Ovary (tissue), 7 donors: ENCODE measurements at regions not wholly inside any gene's neighbourhood (a gene's known extent, or its start where the extent isn't known, plus 50 kb on each side); places are given as distances from the start of the nearest gene placed in this dataset.

ENCODE experiments used
- DNase-seq, 5 donors: peaks; one replicate each; pipeline ENCODE4 v3.0.0-alpha.2; 2019 to 2020
- H3K27ac ChIP-seq, 2 donors: fragments of 200-600 bp; one replicate each; pipeline versions ENCODE4 v1.5.1 to v1.8.0; 2019 to 2022
- H3K27me3 ChIP-seq: fragments of 200-600 bp; one replicate; pipeline ENCODE4 v1.8.0; 2022
- H3K36me3 ChIP-seq: fragments of 200-600 bp; sonication (generic); one replicate; pipeline ENCODE4 v1.5.1; 2019
- H3K4me1 ChIP-seq: one replicate; pipeline ENCODE4 v1.8.1; 2013; ENCODE audit warnings: mild to moderate bottlenecking, moderate library complexity; ENCODE audit not compliant: insufficient read depth
- H3K4me3 ChIP-seq: fragments of 200-600 bp; sonication (generic); one replicate; pipeline ENCODE4 v1.5.1; 2017
- H3K9me3 ChIP-seq, 2 donors: fragments of 200-600 bp in 1 of 2; sonication (generic) in 1 of 2; one replicate each; pipeline versions ENCODE4 v1.5.1 to v1.8.1; 2013 to 2019; ENCODE audit warnings: mild to moderate bottlenecking in 1 of 2, moderate library complexity in 1 of 2
- CTCF ChIP-seq, 3 donors: fragments of 450-650 bp in 2 of 3; fragments of 200-600 bp in 1 of 3; IDR thresholded peaks; one replicate each; pipeline versions ENCODE4 v1.5.1 to v1.8.0; 2016 to 2022; ENCODE audit warnings: antibody characterized with exemption in 3 of 3, mild to moderate bottlenecking in 1 of 3
- EP300 ChIP-seq: sonication (generic); formaldehyde crosslinking; IDR thresholded peaks from one replicate; pipeline ENCODE4 v1.6.1; 2017; ENCODE audit warnings: antibody characterized with exemption
- POLR2A ChIP-seq: fragments of 450-650 bp; IDR thresholded peaks from one replicate; pipeline ENCODE4 v1.6.1; 2017; ENCODE audit warnings: antibody characterized with exemption, mild to moderate bottlenecking, moderate library complexity
- WGBS, 3 donors: extraction: QIAGEN DNeasy Blood & Tissue Kit in 1 of 3; methylation state at CpG; one replicate each; pipeline versions ENCODE4 v1.1.5 to v1.1.7; 2013 to 2017; 5-methylcytosine and 5-hydroxymethylcytosine counted together
- intact Hi-C, 4 donors: fragments of 100-400 bp; cut with DNase I; formaldehyde crosslinking; loops; one replicate each; pipeline versions ENCODE4 v1.11.0 to v1.15.1; 2022 to 2023
- donor health status: DM: no; HTN: no; CAD: no; lungs with moderate emphysema.
- donor health status: DM: no; HTN: no; CAD: no.
- donor health status: Bipolar disorder and iron deficiency.
- donor health status: DM: no; HTN: no; CAD: no.
- donor health status: DM: yes; HTN: yes; CAD: no.

GRCh38 chr18:29196307-29196706 is 1019.4 kb upstream of the CDH2 start:
- Histone ChIP-seq H3K9me3 (no peaks in the 10 kb centered on the region), H3K4me1 (no peaks in the 10 kb centered on the region), H3K27me3 (no peaks in the 10 kb centered on the region), H3K36me3 (no peaks in the 10 kb centered on the region), H3K4me3 (no peak overlapping the region), H3K27ac (no peak overlapping the region)
- DNase-seq, result no peak
- WGBS, 3 donors, result 95 to 98% (median 95%) methylated on average over 3 of the region's 3 CpGs
- no peak for TF ChIP-seq POLR2A
- no peak for TF ChIP-seq EP300
- no peak for TF ChIP-seq CTCF (IDR thresholded peaks at IDR 0.05)
- intact Hi-C loops, result no loop called here

GRCh38 chr18:29191263-29191662 is 1014.3 kb upstream of the CDH2 start:
- no peak overlapping the region for H3K4me3 ChIP-seq
- H3K36me3 ChIP-seq, result no peaks in the 10 kb centered on the region
- TF ChIP-seq POLR2A (no peak), EP300 (no peak), CTCF (IDR thresholded peaks at IDR 0.05) (no peak)
- no peak for DNase-seq
- intact Hi-C loops, result no loop called here
- H3K27ac ChIP-seq, result no peak overlapping the region
- H3K4me1 ChIP-seq, result no peaks in the 10 kb centered on the region
- WGBS, 3 donors, result 73 to 79% (median 75%) methylated on average over 3 of the region's 3 CpGs
- no peaks in the 10 kb centered on the region for H3K27me3 ChIP-seq
- H3K9me3 ChIP-seq, result no peaks in the 10 kb centered on the region

GRCh38 chr18:29188760-29189159 is 1011.8 kb upstream of the CDH2 start:
- Histone ChIP-seq H3K36me3 (no peaks in the 10 kb centered on the region), H3K27ac (no peak overlapping the region), H3K9me3 (no peaks in the 10 kb centered on the region), H3K4me1 (no peaks in the 10 kb centered on the region), H3K27me3 (no peaks in the 10 kb centered on the region), H3K4me3 (no peak overlapping the region)
- intact Hi-C loops, result no loop called here
- DNase-seq, result no peak
- TF ChIP-seq POLR2A (no peak), CTCF (IDR thresholded peaks at IDR 0.05) (no peak), EP300 (no peak)

GRCh38 chr18:29185801-29186200 is 1008.9 kb upstream of the CDH2 start:
- no peaks in the 10 kb centered on the region for H3K9me3 ChIP-seq
- no peak overlapping the region for H3K4me3 ChIP-seq
- TF ChIP-seq POLR2A (no peak), EP300 (no peak), CTCF (IDR thresholded peaks at IDR 0.05) (no peak)
- WGBS, 3 donors, result 70 to 78% (median 73%) methylated on average over 1 of the region's 1 CpG
- H3K4me1 ChIP-seq, result no peaks in the 10 kb centered on the region
- H3K36me3 ChIP-seq, result no peaks in the 10 kb centered on the region
- H3K27me3 ChIP-seq, result no peaks in the 10 kb centered on the region
- H3K27ac ChIP-seq, result no peak overlapping the region
- no peak for DNase-seq
- intact Hi-C loops, result no loop called here

- Histone ChIP-seq H3K4me1 (no peaks in the 10 kb centered on the region), H3K4me3 (no peak overlapping the region), H3K27me3 (no peaks in the 10 kb centered on the region), H3K36me3 (no peaks in the 10 kb centered on the region), H3K9me3 (no peaks in the 10 kb centered on the region), H3K27ac (no peak overlapping the region)
- intact Hi-C loops, result no loop called here
- TF ChIP-seq CTCF (IDR thresholded peaks at IDR 0.05) (no peak), EP300 (no peak), POLR2A (no peak)
- WGBS, 3 donors, result 88 to 93% (median 90%) methylated on average over 7 of the region's 7 CpGs
- no peak for DNase-seq
These were observed 1007.7 kb upstream of the CDH2 start for GRCh38 chr18:29184654-29185053.
